Nephron (organoid): ENCODE measurements at regions not wholly inside any gene's neighbourhood (a gene's known extent, or its start where the extent isn't known, plus 50 kb on each side); places are given as distances from the start of the nearest gene placed in this dataset.
"Not testable (repeated sequence)": the region's sequence is repeated elsewhere in the genome, so short reads cannot be mapped to it uniquely, and the experiment has no call there.

ENCODE experiments used
- H3K27ac Mint-ChIP-seq, 3 experiments: 2 replicates each; pipeline ENCODE4 v1.8.0; 2020; ENCODE audit warnings: mixed read lengths in 3 of 3, mild to moderate bottlenecking in 2 of 3, moderate library complexity in 1 of 3
- H3K27me3 Mint-ChIP-seq: 2 replicates; pipeline ENCODE4 v1.8.0; 2021; ENCODE audit warnings: low read depth, mild to moderate bottlenecking, moderate library complexity, mixed read lengths
- H3K36me3 Mint-ChIP-seq: 2 replicates; pipeline ENCODE4 v1.8.0; 2020; ENCODE audit warnings: low read depth, mixed read lengths
- H3K4me1 Mint-ChIP-seq: 2 replicates; pipeline ENCODE4 v1.8.0; 2020; ENCODE audit warnings: mixed read lengths
- H3K4me3 Mint-ChIP-seq, 3 experiments: 2 replicates each; pipeline ENCODE4 v1.8.0; 2020; ENCODE audit warnings: mild to moderate bottlenecking in 3 of 3, mixed read lengths in 3 of 3, moderate library complexity in 2 of 3
- H3K9me3 Mint-ChIP-seq: 2 replicates; pipeline ENCODE4 v1.8.0; 2020; ENCODE audit warnings: mixed read lengths
- CTCF ChIP-seq, 3 experiments: fragments of 200-600 bp; sonication (generic); IDR thresholded peaks; one replicate each; pipeline ENCODE4 v1.5.0; 2021; ENCODE audit warnings: antibody characterized with exemption in 3 of 3; ENCODE audit not compliant: unreplicated experiment in 3 of 3

DNA sequence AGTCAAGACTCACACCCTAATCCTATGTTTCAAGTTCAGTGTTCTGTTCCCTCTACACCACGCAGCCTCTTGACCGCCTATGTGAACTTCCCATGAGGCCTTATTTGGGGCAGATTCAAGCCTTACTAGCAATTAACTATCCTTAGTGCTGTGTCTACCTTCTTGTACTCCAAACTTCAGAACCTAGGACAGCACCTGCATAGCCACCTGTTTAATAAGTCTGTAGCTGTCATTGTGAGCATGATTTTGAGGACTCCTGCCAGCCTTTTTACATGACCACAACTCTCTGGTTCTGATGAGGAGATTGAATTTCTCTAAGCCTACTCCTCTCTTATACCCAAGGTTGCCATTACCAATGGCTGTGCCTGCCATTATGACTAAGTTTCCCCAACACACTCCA, 50.8 kb upstream of the PCSK1 start:
- Mint-ChIP-seq H3K4me3 (no peak overlapping the region), H3K4me1 (no peaks in the 10 kb centered on the region), H3K27me3 (no peaks in the 10 kb centered on the region), H3K27ac (no peak overlapping the region), H3K36me3 (no peaks in the 10 kb centered on the region), H3K9me3 (no peaks in the 10 kb centered on the region)
- TF ChIP-seq CTCF (IDR thresholded peaks at IDR 0.05; ENCODE audit: unreplicated experiment in 3 of 3) = no peak

DNA sequence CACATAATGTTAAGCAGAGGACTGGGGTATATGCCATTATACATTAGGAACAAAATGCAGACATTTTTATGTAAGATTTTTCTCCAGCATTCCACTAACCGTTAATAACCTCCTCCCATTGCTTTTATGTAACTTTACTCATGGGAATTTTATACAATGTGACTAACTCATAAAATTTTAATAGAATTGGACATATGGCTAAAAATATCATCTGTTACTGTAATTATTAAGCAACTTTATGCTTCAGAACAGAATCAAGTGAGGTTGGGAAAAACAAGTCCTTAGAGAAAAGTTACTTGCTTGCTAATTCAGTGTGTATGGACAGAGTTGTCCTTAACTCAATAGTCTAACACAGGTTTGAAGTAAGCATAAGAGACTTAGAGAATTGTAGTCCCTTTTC, 54.8 kb upstream of the PCSK1 start:
- H3K4me1 Mint-ChIP-seq = no peaks in the 10 kb centered on the region
- H3K9me3 Mint-ChIP-seq = no peaks in the 10 kb centered on the region
- no peaks in the 10 kb centered on the region for H3K36me3 Mint-ChIP-seq
- H3K27me3 Mint-ChIP-seq = no peaks in the 10 kb centered on the region
- TF ChIP-seq CTCF (IDR thresholded peaks at IDR 0.05; ENCODE audit: unreplicated experiment in 3 of 3) = no peak
- H3K27ac Mint-ChIP-seq = no peak overlapping the region
- no peak overlapping the region for H3K4me3 Mint-ChIP-seq

DNA sequence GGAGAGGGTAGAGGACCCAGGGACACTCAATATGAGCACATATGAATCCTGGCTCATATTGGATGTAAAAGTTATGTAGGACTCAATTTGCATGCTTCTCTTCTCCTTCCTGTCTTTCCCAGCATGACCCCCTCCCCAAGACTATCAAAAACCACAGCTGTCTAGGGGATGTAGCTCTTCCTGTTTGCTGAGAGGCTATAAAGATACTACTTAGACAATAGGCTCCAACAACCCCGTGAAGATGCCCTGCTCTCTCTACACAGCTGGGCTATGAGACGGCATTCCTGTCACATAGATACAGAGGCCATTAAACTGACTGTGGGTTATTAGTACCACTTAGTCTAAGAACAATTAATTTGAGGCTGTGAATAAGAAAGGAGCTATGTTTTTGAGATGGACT, 56.5 kb upstream of the PCSK1 start:
- Mint-ChIP-seq H3K27ac (no peak overlapping the region), H3K9me3 (no peaks in the 10 kb centered on the region), H3K4me1 (no peaks in the 10 kb centered on the region), H3K27me3 (no peaks in the 10 kb centered on the region), H3K36me3 (no peaks in the 10 kb centered on the region), H3K4me3 (no peak overlapping the region)
- no peak for TF ChIP-seq CTCF (IDR thresholded peaks at IDR 0.05; ENCODE audit: unreplicated experiment in 3 of 3)

DNA sequence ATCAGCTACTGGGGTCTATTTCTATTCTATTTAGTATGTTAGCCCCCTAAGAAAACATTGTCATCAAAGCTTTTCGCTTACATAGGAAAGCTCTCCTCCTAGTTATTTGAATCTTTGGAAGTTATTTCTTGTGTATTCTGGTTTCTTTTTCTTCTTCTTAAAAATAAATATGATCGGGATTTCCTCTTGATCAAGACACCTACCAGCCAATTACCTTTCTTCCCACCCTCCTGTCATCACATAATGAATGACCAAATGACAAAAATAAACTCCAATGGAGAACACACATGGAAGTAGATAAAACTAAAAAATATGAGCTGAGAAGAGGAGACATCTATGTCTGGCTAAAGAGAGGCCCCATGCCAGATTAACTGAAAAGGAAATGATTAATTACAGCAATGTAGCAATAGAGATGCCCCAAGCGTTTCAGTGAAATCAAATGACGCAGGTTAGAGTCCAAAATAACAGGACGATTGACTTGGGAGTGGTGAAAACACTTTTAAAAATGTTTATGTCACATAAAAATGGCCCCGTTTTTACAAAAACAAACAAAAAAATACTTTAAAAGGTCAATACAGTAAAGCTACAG, 59.5 kb upstream of the PCSK1 start:
- Mint-ChIP-seq H3K36me3 (no peaks in the 10 kb centered on the region), H3K27me3 (no peaks in the 10 kb centered on the region), H3K27ac (no peak overlapping the region), H3K4me3 (no peak overlapping the region), H3K9me3 (no peaks in the 10 kb centered on the region), H3K4me1 (no peaks in the 10 kb centered on the region)
- no peak for TF ChIP-seq CTCF (IDR thresholded peaks at IDR 0.05; ENCODE audit: unreplicated experiment in 3 of 3)

DNA sequence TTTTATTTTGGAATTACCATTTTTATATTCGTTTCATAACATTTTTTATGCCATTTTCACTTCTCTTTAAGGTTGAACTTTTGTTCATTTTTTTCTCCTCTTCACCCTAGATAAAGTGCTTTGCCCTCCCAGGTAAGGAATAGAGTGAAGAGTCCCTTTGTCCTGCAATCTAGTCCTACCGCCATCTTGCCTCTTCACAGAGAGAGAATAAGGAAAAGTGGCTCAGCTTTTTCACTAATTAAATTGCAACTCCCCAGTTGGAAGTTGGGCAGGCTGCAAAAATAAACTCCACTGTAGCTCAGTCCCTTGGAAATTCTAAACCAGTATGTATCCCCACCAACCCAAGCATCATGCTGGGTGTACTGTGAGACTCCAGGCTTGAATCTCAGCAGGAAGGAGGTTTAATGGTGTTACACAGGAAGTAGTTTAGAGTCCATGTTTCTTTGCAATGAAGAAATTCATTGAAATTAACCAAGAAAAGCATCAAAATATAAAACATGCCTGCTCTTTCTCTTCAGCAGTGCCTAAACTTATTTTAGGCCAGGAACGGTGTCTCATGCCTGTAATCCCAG, 60.3 kb upstream of the PCSK1 start:
- Mint-ChIP-seq H3K4me3 (no peak overlapping the region), H3K4me1 (no peaks in the 10 kb centered on the region), H3K9me3 (no peaks in the 10 kb centered on the region), H3K36me3 (no peaks in the 10 kb centered on the region), H3K27ac (no peak overlapping the region), H3K27me3 (no peaks in the 10 kb centered on the region)
- no peak for TF ChIP-seq CTCF (IDR thresholded peaks at IDR 0.05; ENCODE audit: unreplicated experiment in 3 of 3)

- not testable (repeated sequence) for H3K27me3 Mint-ChIP-seq, H3K4me3 Mint-ChIP-seq, H3K27ac Mint-ChIP-seq, H3K4me1 Mint-ChIP-seq, H3K9me3 Mint-ChIP-seq, H3K36me3 Mint-ChIP-seq
Measured at GRCh38 chr5:96495412-96495811, 62.4 kb upstream of the PCSK1 start.

DNA sequence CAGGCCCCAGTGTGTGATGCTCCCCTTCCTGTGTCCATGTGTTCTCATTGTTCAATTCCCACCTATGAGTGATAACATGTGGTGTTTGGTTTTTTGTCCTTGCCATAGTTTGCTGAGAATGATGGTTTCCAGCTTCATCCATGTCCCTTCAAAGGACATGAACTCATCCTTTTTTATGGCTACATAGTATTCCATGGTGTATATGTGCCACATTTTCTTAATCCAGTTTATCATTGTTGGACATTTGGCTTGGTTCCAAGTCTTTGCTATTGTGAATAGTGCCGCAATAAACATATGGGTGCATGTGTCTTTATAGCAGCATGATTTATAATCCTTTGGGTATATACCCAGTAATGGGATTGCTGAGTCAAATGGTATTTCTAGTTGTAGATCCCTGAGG, 64.0 kb upstream of the PCSK1 start:
- not testable (repeated sequence) for H3K4me3 Mint-ChIP-seq, H3K27ac Mint-ChIP-seq, H3K4me1 Mint-ChIP-seq, H3K27me3 Mint-ChIP-seq, H3K36me3 Mint-ChIP-seq, H3K9me3 Mint-ChIP-seq
